Amygdala (tissue), 56 donors: ENCODE measurements at regions not wholly inside any gene's neighbourhood (a gene's known extent, or its start where the extent isn't known, plus 50 kb on each side); places are given as distances from the start of the nearest gene placed in this dataset.
"Not testable (repeated sequence)": the region's sequence is repeated elsewhere in the genome, so short reads cannot be mapped to it uniquely, and the experiment has no call there.

ENCODE experiments used
- DNase-seq, 56 donors: peaks; one replicate each; lab custom pipeline; 2025; lab: John Stamatoyannopoulos, UW

- DNase-seq: peak in 17 of 56 donors; percentile 8 to 74 (median 30)
Measured at GRCh38 chr14:99995700-99996356, 69.4 kb upstream of the EVL start.

GRCh38 chr14:99996951-99997571 lies 68.2 kb upstream of the EVL start:
- DNase-seq: no peak

GRCh38 chr14:100000398-100000797 lies 64.8 kb upstream of the EVL start:
- not testable (repeated sequence) for DNase-seq

- no peak for DNase-seq
Measured at GRCh38 chr14:100004392-100004791, 60.8 kb upstream of the EVL start.

- no peak for DNase-seq
Measured at GRCh38 chr14:100007254-100007653, 58.0 kb upstream of the EVL start.

GRCh38 chr14:100009802-100010201 lies 55.4 kb upstream of the EVL start:
- DNase-seq: not testable (repeated sequence)

GRCh38 chr14:100010679-100011078 lies 54.5 kb upstream of the EVL start:
- no peak for DNase-seq

- DNase-seq: no peak
Measured at GRCh38 chr14:100011628-100012325, 53.4 kb upstream of the EVL start.

- no peak for DNase-seq
Measured at GRCh38 chr14:100012478-100013327, 52.5 kb upstream of the EVL start.

- no peak for DNase-seq
Measured at GRCh38 chr14:100015251-100015655, 50.0 kb upstream of the EVL start.
